Heart left ventricle (tissue), 16 donors: ENCODE measurements at regions not wholly inside any gene's neighbourhood (a gene's known extent, or its start where the extent isn't known, plus 50 kb on each side); places are given as distances from the start of the nearest gene placed in this dataset.

Experiments
- ATAC-seq, 4 donors: fragments of 200-7000 bp; cut with Tn5 transposase; one replicate each; pipeline ENCODE4 v1.9.1; 2020 to 2022; ENCODE audit warnings: moderate library complexity in 4 of 4, mild to moderate bottlenecking in 3 of 4, moderate number of reproducible peaks in 1 of 4
- DNase-seq, 5 donors: peaks; one replicate each; pipeline ENCODE4 v3.0.0-alpha.2; 2020
- H3K27ac ChIP-seq, 12 donors: fragments of 200-600 bp; sonication (generic) in 4 of 12; one replicate each; pipeline versions ENCODE4 v1.5.0 to v1.8.0; 2016 to 2022; ENCODE audit warnings: mild to moderate bottlenecking in 2 of 12
- H3K27me3 ChIP-seq, 9 donors: fragments of 200-600 bp; sonication (generic) in 2 of 9; one replicate each; pipeline versions ENCODE4 v1.5.1 to v1.8.0; 2016 to 2022; ENCODE audit warnings: mild to moderate bottlenecking in 3 of 9
- H3K36me3 ChIP-seq, 9 donors: fragments of 200-600 bp; sonication (generic) in 2 of 9; one replicate each; pipeline versions ENCODE4 v1.5.0 to v1.8.0; 2018 to 2022; ENCODE audit warnings: mild to moderate bottlenecking in 2 of 9
- H3K4me1 ChIP-seq, 12 donors: fragments of 200-600 bp; sonication (generic) in 4 of 12; one replicate each; pipeline versions ENCODE4 v1.5.0 to v1.8.0; 2016 to 2022; ENCODE audit warnings: mild to moderate bottlenecking in 3 of 12
- H3K4me3 ChIP-seq, 12 donors: fragments of 200-600 bp; sonication (generic) in 4 of 12; one replicate each; pipeline versions ENCODE4 v1.5.0 to v1.8.0; 2017 to 2022; ENCODE audit warnings: mild to moderate bottlenecking in 9 of 12, moderate library complexity in 4 of 12
- H3K9me3 ChIP-seq, 12 donors: fragments of 200-600 bp; sonication (generic) in 4 of 12; one replicate each; pipeline versions ENCODE4 v1.5.0 to v1.8.0; 2016 to 2022; ENCODE audit warnings: mild to moderate bottlenecking in 1 of 12
- CTCF ChIP-seq, 12 donors: fragments of 200-600 bp; sonication (generic) in 4 of 12; IDR thresholded peaks; one replicate each; pipeline versions ENCODE4 v1.5.0 to v1.8.0; 2018 to 2022; ENCODE audit warnings: antibody characterized with exemption in 12 of 12, mild to moderate bottlenecking in 5 of 12
- POLR2A ChIP-seq, 2 donors: fragments of 450-650 bp; IDR thresholded peaks; one replicate each; pipeline ENCODE4 v1.6.1; 2017; ENCODE audit warnings: antibody characterized with exemption in 2 of 2, mild to moderate bottlenecking in 2 of 2, moderate library complexity in 2 of 2
- WGBS, 4 donors: extraction: QIAGEN DNeasy Blood & Tissue Kit in 2 of 4; methylation state at CpG; one replicate each; pipeline versions ENCODE4 v1.1.5 to v1.1.7; 2013 to 2018; 5-methylcytosine and 5-hydroxymethylcytosine counted together
- intact Hi-C, 10 donors: fragments of 100-400 bp; cut with DNase I; formaldehyde crosslinking; loops; one replicate each; pipeline versions ENCODE4 v1.11.1 to v1.14.2; 2022
- donor health status: ischemic (EF 13 %, LVEDD 7.1; RV severe dilation, severe dysfunction).
- donor health status: healthy with polysubstance abuse.
- donor health status: DM: no; HTN: yes; CAD: no.
- donor health status: DM: no; HTN: no; CAD: no.
- donor health status: ischemic (EF 25% LVEDD 6.9; RV normal size, moderate dysfunction).
- donor health status: ischemic (EF 25% LVEDD 5.7; RV mildly dilated, moderate dysfunction).
- donor health status: healthy.
- donor health status: DM: yes; HTN: yes; CAD: no.
- donor health status: ischemic (EF 35%, LVEDD 5.7; RV mildly dilated, moderate dysfunction).
- donor health status: nonischemic (EF 11% LVEDD 7.7; RV severe dilation, severe dysfunction).
- donor health status: DM: yes; HTN: yes; CAD: no.
- donor health status: PGD.
- donor health status: ischemic (EF 29% LVEDD 5.4; RV normal size, mild dysfunction).
- donor health status: nonischemic (EF 23%, LVEDD 6.1; RV moderate dilation, normal function).

GRCh38 chr13:104477261-104477660 lies 1411.0 kb upstream of the SLC10A2 start:
- ATAC-seq (no peak), DNase-seq (no peak)
- Histone ChIP-seq H3K9me3 (peaks cover 0 to 18% (median 2%) of the 10 kb centered on the region in 12 donors), H3K4me3 (no peak overlapping the region), H3K36me3 (no peaks in the 10 kb centered on the region), H3K4me1 (no peaks in the 10 kb centered on the region), H3K27ac (no peak overlapping the region), H3K27me3 (no peaks in the 10 kb centered on the region)
- no peak for TF ChIP-seq CTCF (IDR thresholded peaks at IDR 0.05)
- TF ChIP-seq POLR2A (IDR thresholded peaks at IDR 0.05) = no peak
- intact Hi-C loops = no loop called here
- WGBS, 4 donors = 89 to 98% (median 93%) methylated on average over 2 of the region's 2 CpGs

GRCh38 chr13:104473936-104474335 lies 1407.7 kb upstream of the SLC10A2 start:
- ATAC-seq = no peak
- peaks cover 0 to 14% (median 1%) of the 10 kb centered on the region in 12 donors for H3K9me3 ChIP-seq

DNA sequence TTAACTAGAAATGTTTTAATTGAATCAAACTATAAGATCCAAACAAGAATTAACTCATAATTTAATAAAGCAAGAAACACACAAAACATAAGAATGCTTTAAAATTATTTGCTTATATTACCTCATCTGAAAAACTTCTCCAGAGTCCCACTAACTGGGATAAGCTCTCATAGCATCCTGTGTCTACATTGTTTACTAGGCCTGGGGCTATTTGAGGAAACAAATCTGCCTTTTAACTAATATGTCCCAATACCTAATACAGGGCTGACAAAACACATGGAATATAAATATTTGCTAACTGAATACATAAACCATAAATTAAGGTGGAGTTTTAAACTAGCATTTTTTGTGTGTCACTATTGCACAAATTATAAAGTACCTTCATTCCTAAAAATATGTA lies 1399.8 kb upstream of the SLC10A2 start:
- Histone ChIP-seq H3K4me3 (no peak overlapping the region), H3K27me3 (no peaks in the 10 kb centered on the region), H3K27ac (no peak overlapping the region), H3K9me3 (no peaks in the 10 kb centered on the region), H3K36me3 (no peaks in the 10 kb centered on the region), H3K4me1 (no peaks in the 10 kb centered on the region)
- ATAC-seq (no peak), DNase-seq (no peak)
- intact Hi-C loops = no loop called here
- TF ChIP-seq POLR2A (IDR thresholded peaks at IDR 0.05) (no peak), CTCF (IDR thresholded peaks at IDR 0.05) (no peak)

More at GRCh38 chr13:104473936-104474335, 1407.7 kb upstream of the SLC10A2 start:
- H3K27ac ChIP-seq = no peak overlapping the region
- H3K36me3 ChIP-seq = no peaks in the 10 kb centered on the region
- no peaks in the 10 kb centered on the region for H3K27me3 ChIP-seq
- no peak for DNase-seq
- intact Hi-C loops = no loop called here
- TF ChIP-seq CTCF (IDR thresholded peaks at IDR 0.05) (no peak), POLR2A (IDR thresholded peaks at IDR 0.05) (no peak)
- H3K4me1 ChIP-seq = no peaks in the 10 kb centered on the region
- no peak overlapping the region for H3K4me3 ChIP-seq

DNA sequence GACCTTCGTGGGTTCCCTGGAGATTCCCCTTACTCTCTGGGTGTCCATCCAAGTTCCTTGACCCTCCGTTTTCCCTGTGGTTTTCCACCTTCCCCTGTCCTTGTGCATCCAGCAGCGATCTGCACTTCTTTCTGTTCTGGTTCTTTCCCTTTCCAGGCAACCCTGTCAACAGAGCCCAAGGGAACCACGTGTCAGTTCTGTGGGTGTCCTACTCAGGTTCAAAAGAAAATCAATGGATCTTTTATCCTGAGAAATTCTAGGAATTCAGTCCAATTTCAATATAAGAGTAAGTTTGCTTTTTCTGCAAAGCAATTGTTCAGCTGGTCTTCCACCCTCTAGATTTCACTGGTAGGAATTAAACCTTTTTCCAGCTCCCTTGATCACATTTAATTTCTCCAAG lies 1394.8 kb upstream of the SLC10A2 start:
- Histone ChIP-seq H3K4me1 (no peaks in the 10 kb centered on the region), H3K36me3 (no peaks in the 10 kb centered on the region), H3K9me3 (no peaks in the 10 kb centered on the region), H3K27ac (no peak overlapping the region), H3K4me3 (no peak overlapping the region), H3K27me3 (no peaks in the 10 kb centered on the region)
- no peak for ATAC-seq
- no peak for DNase-seq
- TF ChIP-seq POLR2A (IDR thresholded peaks at IDR 0.05) (no peak), CTCF (IDR thresholded peaks at IDR 0.05) (no peak)
- 64 to 71% (median 69%) methylated on average over 4 of the region's 4 CpGs for WGBS, 4 donors
- intact Hi-C loops = no loop called here
